HCT116 (cell line): ENCODE measurements at regions not wholly inside any gene's neighbourhood (a gene's known extent, or its start where the extent isn't known, plus 50 kb on each side); places are given as distances from the start of the nearest gene placed in this dataset.

Experiments
- ATAC-seq: fragments of 200-7000 bp; cut with Tn5 transposase; 2 replicates; pipeline ENCODE4 v1.9.1; 2020; ENCODE audit warnings: mild to moderate bottlenecking, moderate library complexity
- BruUV-seq: library from RNA; stranded (reverse); fragments of 400-500 nt; replicated peaks from 2 replicates; lab custom pipeline; 2021; lab: Mats Ljungman, UMichigan
- CTCF ChIA-PET: fragments of 300-600 bp; sonication (Branson Sonifier 250); formaldehyde crosslinking; loops from one replicate; lab custom pipeline; 2021; ENCODE audit warnings: antibody characterized with exemption; lab: Charles Lee
- POLR2A ChIA-PET: fragments of 300-600, 350-600 bp; sonication (Branson Sonifier 250); formaldehyde crosslinking; loops from one replicate; lab custom pipeline; 2021; ENCODE audit warnings: antibody characterized with exemption; lab: Charles Lee
- RAD21 ChIA-PET, 2 experiments: fragments of 300-600 bp; sonication (Branson Sonifier 250); formaldehyde crosslinking; loops; one replicate each; lab custom pipeline; 2023; ENCODE audit warnings: low total read pairs in 2 of 2; ENCODE audit not compliant: uncharacterized antibody in 2 of 2, unreplicated experiment in 2 of 2, low non-redundant PET in 1 of 2; lab: Charles Lee
- DNase-seq: peaks from one replicate; pipeline ENCODE4 v3.0.0-alpha.2; 2010; ENCODE audit warnings: low read depth, low spot score
- H2AFZ ChIP-seq: fragments of 200-600 bp; shearing (Covaris generic), sonication (generic); 2 replicates; pipeline ENCODE4 v1.6.1; 2017; ENCODE audit warnings: low read depth, mixed run types, mixed read lengths, antibody characterized with exemption, low read length; ENCODE audit not compliant: poor library complexity, severe bottlenecking
- H3K27ac ChIP-seq: 2 replicates; pipeline ENCODE4 v1.5.1; 2012; ENCODE audit warnings: low read depth, low read length
- H3K27me3 ChIP-seq: fragments of 200-600 bp; sonication (generic); 2 replicates; pipeline ENCODE4 v1.6.1; 2016; ENCODE audit warnings: mixed run types, low read length, mixed read lengths; ENCODE audit not compliant: insufficient read depth
- H3K36me3 ChIP-seq, 2 experiments: fragments of 200-500 bp in 1 of 2; fragments of 200-600 bp in 1 of 2; sonication (Bioruptor generic) in 1 of 2; sonication (generic) in 1 of 2; 2 replicates each; pipeline versions ENCODE4 v1.5.1 to v1.6.1; 2014 to 2016; ENCODE audit warnings: low read length in 2 of 2, inconsistent platforms in 1 of 2, mixed read lengths in 1 of 2, mixed run types in 1 of 2; ENCODE audit not compliant: insufficient read depth in 2 of 2, control insufficient read depth in 1 of 2
- H3K4me1 ChIP-seq, 2 experiments: fragments of 200-600 bp in 1 of 2; sonication (generic) in 1 of 2; 2 replicates each; pipeline versions ENCODE4 v1.5.1 to v1.6.1; 2012 to 2017; ENCODE audit warnings: low read length in 2 of 2, inconsistent platforms in 1 of 2, mild to moderate bottlenecking in 1 of 2, mixed read lengths in 1 of 2, mixed run types in 1 of 2, moderate library complexity in 1 of 2; ENCODE audit not compliant: insufficient read depth in 2 of 2, control insufficient read depth in 1 of 2
- H3K4me2 ChIP-seq: fragments of 200-600 bp; sonication (generic); 2 replicates; pipeline ENCODE4 v1.6.1; 2017; ENCODE audit warnings: mixed run types, low read length, mixed read lengths
- H3K4me3 ChIP-seq, 2 experiments: fragments of 200-600 bp in 1 of 2; sonication (generic) in 1 of 2; replicated peaks in 1 of 2; 2 replicates each; pipeline ENCODE4 v1.5.1; 2011 to 2016; ENCODE audit warnings: low read length in 2 of 2, control low read depth in 1 of 2, low read depth in 1 of 2, mild to moderate bottlenecking in 1 of 2, mixed read lengths in 1 of 2, mixed run types in 1 of 2
- H3K79me2 ChIP-seq: fragments of 200-600 bp; sonication (generic); 2 replicates; pipeline ENCODE4 v1.6.1; 2017; ENCODE audit warnings: mild to moderate bottlenecking, mixed run types, low read length, moderate library complexity, mixed read lengths; ENCODE audit not compliant: insufficient read depth
- H3K9ac ChIP-seq: fragments of 200-600 bp; sonication (generic); 2 replicates; pipeline ENCODE4 v1.6.1; 2016; ENCODE audit warnings: low read length, mixed read lengths
- H3K9me2 ChIP-seq: fragments of 200-600 bp; sonication (generic), shearing (Covaris generic); 2 replicates; pipeline ENCODE4 v1.6.1; 2017; ENCODE audit warnings: mixed run types, mild to moderate bottlenecking, moderate library complexity; ENCODE audit not compliant: insufficient read depth
- H3K9me3 ChIP-seq, 2 experiments: fragments of 200-500 bp in 1 of 2; fragments of 200-600 bp in 1 of 2; sonication (Bioruptor generic) in 1 of 2; sonication (generic) in 1 of 2; 2 replicates each; pipeline ENCODE4 v1.6.1; 2014 to 2017; ENCODE audit warnings: low read length in 2 of 2, mixed read lengths in 2 of 2, inconsistent platforms in 1 of 2, low read depth in 1 of 2, mild to moderate bottlenecking in 1 of 2, mixed run types in 1 of 2, moderate library complexity in 1 of 2; ENCODE audit not compliant: control insufficient read depth in 1 of 2, insufficient read depth in 1 of 2
- H4K20me1 ChIP-seq: fragments of 200-600 bp; sonication (generic), shearing (Covaris generic); 2 replicates; pipeline ENCODE4 v1.6.1; 2017; ENCODE audit warnings: mixed run types, mild to moderate bottlenecking, moderate library complexity; ENCODE audit not compliant: insufficient read depth
- CBX3 ChIP-seq: IDR thresholded peaks from 2 replicates; pipeline ENCODE4 v1.6.1; 2012; ENCODE audit warnings: low read depth
- EGR1 ChIP-seq: IDR thresholded peaks from 2 replicates; pipeline ENCODE4 v1.6.1; 2012; ENCODE audit warnings: low read depth
- FOSL1 ChIP-seq: IDR thresholded peaks from 2 replicates; pipeline ENCODE4 v1.6.1; 2012; ENCODE audit warnings: low read depth
- JUND ChIP-seq: IDR thresholded peaks from 2 replicates; pipeline ENCODE4 v1.6.1; 2012
- POLR2AphosphoS5 ChIP-seq: IDR thresholded peaks from 2 replicates; pipeline ENCODE4 v1.6.1; 2011; ENCODE audit warnings: mild to moderate bottlenecking, low read depth, low read length, moderate library complexity
- SIN3A ChIP-seq: IDR thresholded peaks from 2 replicates; pipeline ENCODE4 v1.6.1; 2012; ENCODE audit warnings: low read depth
- SP1 ChIP-seq: IDR thresholded peaks from 2 replicates; pipeline ENCODE4 v1.6.1; 2012; ENCODE audit warnings: low read depth
- TCF7L2 ChIP-seq: IDR thresholded peaks from 2 replicates; pipeline ENCODE4 v1.7.0; 2011; ENCODE audit warnings: borderline replicate concordance, inconsistent platforms; ENCODE audit not compliant: insufficient read depth, insufficient read length; ENCODE audit errors: extremely low read depth
- ZFX ChIP-seq: fragments of 450-650 bp; IDR thresholded peaks from 2 replicates; pipeline ENCODE4 v1.6.1; 2017
- ZNF274 ChIP-seq: fragments of 200-500 bp; sonication (Bioruptor generic); IDR thresholded peaks from 2 replicates; pipeline ENCODE4 v1.6.1; 2014; ENCODE audit warnings: mild to moderate bottlenecking, low read depth, low read length, inconsistent platforms
- intact Hi-C: fragments of 100-400 bp; cut with micrococcal nuclease; formaldehyde crosslinking; loops from 2 replicates; pipeline ENCODE4 v1.10.0; 2022
- TF ChIP-seq, protein P1 (sequence below): IDR thresholded peaks from 2 replicates; pipeline ENCODE4 v1.6.1; 2012; ENCODE audit warnings: low read depth
- TF ChIP-seq, protein P2 (sequence below): IDR thresholded peaks from 2 replicates; pipeline ENCODE4 v1.6.1; 2012
- TF ChIP-seq, protein P3 (sequence below): IDR thresholded peaks from 2 replicates; pipeline ENCODE4 v1.6.1; 2011; ENCODE audit warnings: mild to moderate bottlenecking, low read length, moderate library complexity; ENCODE audit not compliant: insufficient replicate concordance; ENCODE audit errors: extremely low read depth

DNA sequence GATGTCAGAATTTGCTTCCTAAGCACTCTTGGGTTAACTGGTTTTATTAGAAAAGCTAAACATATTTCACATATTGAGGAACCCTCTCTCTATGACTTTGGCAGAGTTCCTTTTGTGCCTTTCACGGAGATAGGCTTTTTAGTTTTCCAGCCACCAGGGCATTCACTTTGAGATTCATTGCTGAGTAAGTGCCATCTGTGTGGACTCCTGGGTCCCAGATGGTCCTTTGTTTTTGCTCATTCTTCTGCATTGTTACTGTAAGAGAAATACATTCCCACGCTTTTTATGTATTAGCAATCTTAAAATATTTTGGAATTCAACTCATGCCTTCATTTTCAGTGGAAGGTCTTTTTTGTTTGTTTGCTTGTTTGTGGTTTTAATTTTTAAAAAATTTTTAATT lies 76.3 kb upstream of the PHACTR2 start:
- RAD21 ChIA-PET: no interaction called here
- BruUV-seq: no TSS peak
- no peak for TF ChIP-seq ZNF274
- no peak for TF ChIP-seq POLR2AphosphoS5
- no peak for TF ChIP-seq ZFX
- no peak for TF ChIP-seq TCF7L2
- TF ChIP-seq, protein P1, sequence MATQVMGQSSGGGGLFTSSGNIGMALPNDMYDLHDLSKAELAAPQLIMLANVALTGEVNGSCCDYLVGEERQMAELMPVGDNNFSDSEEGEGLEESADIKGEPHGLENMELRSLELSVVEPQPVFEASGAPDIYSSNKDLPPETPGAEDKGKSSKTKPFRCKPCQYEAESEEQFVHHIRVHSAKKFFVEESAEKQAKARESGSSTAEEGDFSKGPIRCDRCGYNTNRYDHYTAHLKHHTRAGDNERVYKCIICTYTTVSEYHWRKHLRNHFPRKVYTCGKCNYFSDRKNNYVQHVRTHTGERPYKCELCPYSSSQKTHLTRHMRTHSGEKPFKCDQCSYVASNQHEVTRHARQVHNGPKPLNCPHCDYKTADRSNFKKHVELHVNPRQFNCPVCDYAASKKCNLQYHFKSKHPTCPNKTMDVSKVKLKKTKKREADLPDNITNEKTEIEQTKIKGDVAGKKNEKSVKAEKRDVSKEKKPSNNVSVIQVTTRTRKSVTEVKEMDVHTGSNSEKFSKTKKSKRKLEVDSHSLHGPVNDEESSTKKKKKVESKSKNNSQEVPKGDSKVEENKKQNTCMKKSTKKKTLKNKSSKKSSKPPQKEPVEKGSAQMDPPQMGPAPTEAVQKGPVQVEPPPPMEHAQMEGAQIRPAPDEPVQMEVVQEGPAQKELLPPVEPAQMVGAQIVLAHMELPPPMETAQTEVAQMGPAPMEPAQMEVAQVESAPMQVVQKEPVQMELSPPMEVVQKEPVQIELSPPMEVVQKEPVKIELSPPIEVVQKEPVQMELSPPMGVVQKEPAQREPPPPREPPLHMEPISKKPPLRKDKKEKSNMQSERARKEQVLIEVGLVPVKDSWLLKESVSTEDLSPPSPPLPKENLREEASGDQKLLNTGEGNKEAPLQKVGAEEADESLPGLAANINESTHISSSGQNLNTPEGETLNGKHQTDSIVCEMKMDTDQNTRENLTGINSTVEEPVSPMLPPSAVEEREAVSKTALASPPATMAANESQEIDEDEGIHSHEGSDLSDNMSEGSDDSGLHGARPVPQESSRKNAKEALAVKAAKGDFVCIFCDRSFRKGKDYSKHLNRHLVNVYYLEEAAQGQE: no peak
- TF ChIP-seq, protein P2, sequence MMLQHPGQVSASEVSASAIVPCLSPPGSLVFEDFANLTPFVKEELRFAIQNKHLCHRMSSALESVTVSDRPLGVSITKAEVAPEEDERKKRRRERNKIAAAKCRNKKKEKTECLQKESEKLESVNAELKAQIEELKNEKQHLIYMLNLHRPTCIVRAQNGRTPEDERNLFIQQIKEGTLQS: no peak
- TF ChIP-seq SP1: no peak
- TF ChIP-seq CBX3: no peak
- TF ChIP-seq, protein P3, sequence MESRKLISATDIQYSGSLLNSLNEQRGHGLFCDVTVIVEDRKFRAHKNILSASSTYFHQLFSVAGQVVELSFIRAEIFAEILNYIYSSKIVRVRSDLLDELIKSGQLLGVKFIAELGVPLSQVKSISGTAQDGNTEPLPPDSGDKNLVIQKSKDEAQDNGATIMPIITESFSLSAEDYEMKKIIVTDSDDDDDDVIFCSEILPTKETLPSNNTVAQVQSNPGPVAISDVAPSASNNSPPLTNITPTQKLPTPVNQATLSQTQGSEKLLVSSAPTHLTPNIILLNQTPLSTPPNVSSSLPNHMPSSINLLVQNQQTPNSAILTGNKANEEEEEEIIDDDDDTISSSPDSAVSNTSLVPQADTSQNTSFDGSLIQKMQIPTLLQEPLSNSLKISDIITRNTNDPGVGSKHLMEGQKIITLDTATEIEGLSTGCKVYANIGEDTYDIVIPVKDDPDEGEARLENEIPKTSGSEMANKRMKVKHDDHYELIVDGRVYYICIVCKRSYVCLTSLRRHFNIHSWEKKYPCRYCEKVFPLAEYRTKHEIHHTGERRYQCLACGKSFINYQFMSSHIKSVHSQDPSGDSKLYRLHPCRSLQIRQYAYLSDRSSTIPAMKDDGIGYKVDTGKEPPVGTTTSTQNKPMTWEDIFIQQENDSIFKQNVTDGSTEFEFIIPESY: no peak
- no peak for TF ChIP-seq JUND
- no peak for TF ChIP-seq SIN3A
- TF ChIP-seq FOSL1: no peak
- TF ChIP-seq EGR1: no peak

More for the DNA sequence above, 76.3 kb upstream of the PHACTR2 start:
- intact Hi-C loops: no loop called here
- ChIA-PET CTCF (no interaction called here), POLR2A (no interaction called here)
- no peak overlapping the region for H2AFZ ChIP-seq
- no peak for ATAC-seq
- no peak overlapping the region for H3K4me3 ChIP-seq
- H3K9me3 ChIP-seq: no peaks in the 10 kb centered on the region
- DNase-seq: no peak
- no peaks in the 10 kb centered on the region for H3K79me2 ChIP-seq
- no peaks in the 10 kb centered on the region for H3K9me2 ChIP-seq
- no peak overlapping the region for H3K27ac ChIP-seq
- no peaks in the 10 kb centered on the region for H4K20me1 ChIP-seq
- no peak overlapping the region for H3K4me2 ChIP-seq
- H3K4me1 ChIP-seq: no peaks in the 10 kb centered on the region
- H3K9ac ChIP-seq: no peak overlapping the region
- H3K27me3 ChIP-seq: no peaks in the 10 kb centered on the region
- no peaks in the 10 kb centered on the region for H3K36me3 ChIP-seq
